ENCODE measurements at regions not wholly inside any gene's neighbourhood (a gene's known extent, or its start where the extent isn't known, plus 50 kb on each side); places are given as distances from the start of the nearest gene placed in this dataset.
A peak's percentile ranks its signal among the peaks of the same experiment; 100 is the strongest.
"Not testable (repeated sequence)": the region's sequence is repeated elsewhere in the genome, so short reads cannot be mapped to it uniquely, and the experiment has no call there.

DNA sequence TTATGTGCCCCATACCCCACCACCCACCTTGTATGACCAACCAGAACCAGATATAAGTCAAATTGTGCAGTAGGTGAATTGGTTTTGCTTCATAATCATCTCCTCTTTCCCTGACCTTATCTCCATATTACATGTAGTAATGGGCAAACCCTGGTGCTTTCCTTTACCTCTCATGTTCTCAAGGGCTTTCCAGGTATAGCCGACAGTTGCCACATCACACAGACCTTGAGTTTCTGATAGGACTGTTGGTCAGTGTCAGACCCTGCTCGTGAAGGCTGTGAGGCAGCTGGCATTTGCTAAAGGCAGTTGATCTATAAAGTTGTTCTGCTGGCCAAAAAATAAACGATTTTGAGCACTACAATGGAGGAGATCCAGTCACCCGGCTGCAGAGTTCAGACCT, 145.9 kb downstream of the ALX1 start:
- no peak for DNase-seq

DNA sequence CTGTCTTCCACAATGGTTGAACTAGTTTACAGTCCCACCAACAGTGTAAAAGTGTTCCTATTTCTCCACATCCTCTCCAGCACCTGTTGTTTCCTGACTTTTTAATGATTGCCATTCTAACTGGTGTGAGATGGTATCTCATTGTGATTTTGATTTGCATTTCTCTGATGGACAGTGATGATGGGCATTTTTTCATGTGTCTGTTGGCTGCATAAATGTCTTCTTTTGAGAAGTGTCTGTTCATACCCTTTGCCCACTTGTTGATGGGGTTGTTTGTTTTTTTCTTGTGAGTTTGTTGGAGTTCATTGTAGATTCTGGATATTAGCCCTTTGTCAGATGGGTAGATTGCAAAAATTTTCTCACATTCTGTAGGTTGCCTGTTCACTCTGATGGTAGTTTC, 153.1 kb downstream of the ALX1 start:
- not testable (repeated sequence) for DNase-seq

DNA sequence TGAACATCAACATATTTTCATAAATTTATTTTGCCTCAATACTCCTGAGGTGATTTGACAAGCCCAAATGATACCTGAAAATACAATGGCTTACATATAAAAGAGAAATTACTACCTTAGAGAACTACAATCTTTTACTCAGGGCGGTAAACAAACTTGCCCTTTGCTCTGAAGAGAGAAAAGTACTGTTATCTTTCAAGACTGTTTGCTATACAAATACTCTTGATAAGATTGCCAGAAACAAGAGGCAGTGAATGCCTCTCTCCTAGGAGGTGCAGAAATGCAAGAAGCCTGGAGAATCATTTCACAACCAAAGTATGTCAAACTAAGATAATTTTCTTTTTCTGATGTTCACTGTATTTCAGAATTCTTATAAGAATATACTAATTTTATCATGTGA, 160.3 kb downstream of the ALX1 start:
- DNase-seq, result no peak

DNA sequence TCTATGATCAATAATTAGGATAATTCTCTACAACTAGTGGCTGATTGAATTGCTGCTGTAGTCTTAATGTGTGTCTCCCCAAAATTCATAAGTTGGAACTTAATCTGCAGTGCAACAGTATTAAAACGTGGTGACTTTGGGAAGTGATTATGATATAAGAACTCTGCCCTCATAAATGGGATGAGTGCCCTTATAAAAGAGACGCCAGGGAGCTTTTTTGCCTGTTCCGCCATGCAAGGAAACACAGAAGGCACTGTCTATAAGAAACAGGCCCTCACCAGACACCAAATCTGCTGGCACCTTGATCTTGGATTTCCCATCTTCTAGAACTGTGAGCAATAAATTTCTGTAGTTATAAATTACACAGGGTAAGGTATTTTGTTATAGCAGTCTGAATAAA, 161.0 kb downstream of the ALX1 start:
- no peak for DNase-seq

DNA sequence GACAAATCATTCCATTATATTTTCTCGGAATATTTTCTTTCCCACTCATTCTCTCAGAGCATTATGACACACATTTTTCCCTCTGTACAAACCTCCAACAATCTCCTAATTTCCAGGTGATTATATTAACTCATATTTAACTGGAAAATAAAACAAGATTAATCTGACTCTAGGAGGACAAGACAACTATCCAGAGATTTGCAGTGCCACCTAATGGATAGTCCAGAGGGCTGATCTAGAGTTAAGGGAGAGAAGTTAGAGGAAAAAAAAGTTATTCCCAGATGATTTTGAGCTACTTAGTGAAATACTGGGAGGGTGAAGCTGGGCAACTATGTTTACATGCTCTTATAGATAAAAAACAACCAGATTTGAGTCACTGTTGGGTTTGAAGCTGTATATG, 161.7 kb downstream of the ALX1 start:
- DNase-seq, result peak; percentile 17

DNA sequence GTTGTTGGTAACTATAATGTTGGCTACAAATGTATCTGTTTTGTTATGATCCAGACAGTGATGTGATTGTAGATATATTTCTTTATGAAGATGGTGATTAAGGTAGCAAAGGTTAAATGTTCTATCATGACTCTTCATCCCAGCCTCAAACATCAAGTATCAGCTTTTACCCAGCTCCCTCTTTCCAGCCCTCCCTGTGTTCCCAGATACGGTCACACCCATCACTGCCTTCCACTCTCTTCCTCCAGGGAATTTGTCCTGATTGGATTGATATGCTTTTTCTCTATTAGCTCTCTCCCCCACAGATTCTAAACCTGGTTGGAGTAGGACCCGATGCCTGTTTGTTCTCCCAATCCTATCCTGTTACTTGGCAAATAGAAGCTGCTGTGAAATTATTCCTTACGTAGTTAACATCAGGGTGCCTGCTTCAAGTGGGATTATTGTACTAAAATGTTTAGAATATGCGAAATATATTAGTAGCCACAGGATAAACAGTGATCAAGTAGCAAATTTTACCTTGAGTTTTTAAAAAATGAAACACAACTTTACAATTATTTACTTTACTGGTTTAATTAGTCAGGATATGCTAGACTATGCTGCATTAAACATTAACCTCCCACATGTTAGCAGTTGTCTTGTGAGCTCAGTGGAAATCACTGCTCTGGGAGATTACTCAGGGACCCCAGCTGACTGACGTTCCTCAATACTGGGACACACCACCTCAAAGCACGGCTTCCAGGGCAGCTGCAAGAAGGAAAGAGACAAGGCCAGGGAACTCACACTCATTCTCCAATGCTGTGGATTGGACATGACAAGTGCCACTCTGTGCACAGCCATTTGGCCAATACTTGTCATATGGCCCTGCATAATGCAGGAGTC, 165.3 kb downstream of the ALX1 start:
- no peak for DNase-seq

DNA sequence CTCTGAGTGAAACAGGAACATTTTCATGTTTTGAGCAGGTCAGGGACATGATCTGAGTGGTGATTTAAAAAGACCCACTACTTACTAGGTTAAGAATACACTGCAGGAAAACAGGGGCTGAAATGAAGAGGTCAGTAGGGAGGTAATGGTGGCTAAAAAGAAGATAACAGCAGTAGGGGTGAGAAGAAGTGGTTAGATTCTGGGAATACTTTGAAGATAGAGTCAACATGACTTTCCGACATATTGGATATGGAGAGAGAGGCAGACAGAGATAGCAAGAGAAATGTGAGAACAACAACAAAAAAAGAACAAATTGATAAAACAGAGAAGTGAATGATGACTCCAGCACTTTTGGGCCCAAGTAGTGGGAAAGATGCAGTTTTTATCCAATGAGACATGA, 168.0 kb downstream of the ALX1 start:
- DNase-seq, result no peak

DNA sequence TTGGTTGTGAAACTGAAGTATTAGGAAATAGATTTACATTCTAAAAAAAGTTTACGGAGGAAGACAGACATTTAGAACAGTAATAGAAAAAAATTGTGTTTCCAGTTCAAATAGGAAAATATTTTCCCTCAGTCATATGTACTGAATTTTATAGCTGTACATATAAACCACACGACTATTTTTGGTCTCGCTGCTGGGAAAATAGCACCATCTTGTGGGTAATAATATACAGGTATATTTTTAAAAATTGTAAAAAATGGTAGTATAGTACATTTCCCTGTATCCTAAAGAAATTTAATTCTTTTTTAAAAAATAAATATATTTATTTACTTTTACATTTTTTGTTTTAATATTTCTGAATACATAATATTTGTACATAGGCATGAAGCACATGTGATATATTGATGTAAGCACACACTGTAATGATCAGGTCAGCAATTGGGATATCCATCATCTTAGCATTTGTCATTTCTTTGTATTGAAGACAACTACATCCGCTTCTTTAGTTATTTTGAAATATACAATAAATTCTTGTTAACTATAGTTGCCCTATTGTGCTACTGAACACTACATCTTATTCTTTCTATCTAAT, 168.6 kb downstream of the ALX1 start:
- no peak for DNase-seq

DNA sequence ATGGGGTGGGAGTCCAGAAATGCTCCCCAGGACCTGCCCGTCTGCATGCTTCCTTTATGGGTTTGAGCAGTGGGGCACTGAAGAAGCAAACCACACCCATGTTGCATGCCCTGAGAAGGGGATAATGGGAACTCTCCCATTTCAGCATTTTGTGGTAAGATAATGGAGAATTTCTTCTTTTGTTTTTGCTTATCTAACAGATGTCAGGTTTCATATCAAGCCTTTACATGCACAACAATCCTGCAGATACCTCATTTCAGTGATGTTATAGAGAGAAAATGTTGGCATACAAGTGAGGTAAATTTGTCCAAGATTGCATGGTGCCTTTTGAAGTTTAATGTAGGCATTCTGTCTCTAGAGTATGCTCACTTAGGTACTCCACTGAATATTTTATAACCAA, 177.0 kb downstream of the ALX1 start:
- no peak for DNase-seq

DNA sequence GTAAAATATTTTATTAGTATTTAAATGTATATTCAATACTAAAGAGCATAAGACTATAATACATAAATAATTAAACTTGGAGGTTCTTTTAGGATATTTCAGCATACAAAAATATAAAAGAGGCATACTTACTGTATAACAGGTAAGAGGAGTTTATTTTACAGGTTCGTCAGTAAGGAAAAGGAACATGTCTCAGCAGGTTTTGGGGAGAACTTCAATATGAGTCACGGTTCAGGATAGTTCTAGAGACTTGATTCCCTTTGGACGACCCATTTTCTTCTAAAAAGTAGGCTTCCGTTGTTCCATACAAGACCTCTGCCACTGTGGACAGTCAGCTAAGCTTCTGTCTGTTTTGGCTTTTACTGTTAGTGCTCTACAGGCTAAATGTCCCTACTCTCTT, 181.1 kb downstream of the ALX1 start:
- no peak for DNase-seq

DNA sequence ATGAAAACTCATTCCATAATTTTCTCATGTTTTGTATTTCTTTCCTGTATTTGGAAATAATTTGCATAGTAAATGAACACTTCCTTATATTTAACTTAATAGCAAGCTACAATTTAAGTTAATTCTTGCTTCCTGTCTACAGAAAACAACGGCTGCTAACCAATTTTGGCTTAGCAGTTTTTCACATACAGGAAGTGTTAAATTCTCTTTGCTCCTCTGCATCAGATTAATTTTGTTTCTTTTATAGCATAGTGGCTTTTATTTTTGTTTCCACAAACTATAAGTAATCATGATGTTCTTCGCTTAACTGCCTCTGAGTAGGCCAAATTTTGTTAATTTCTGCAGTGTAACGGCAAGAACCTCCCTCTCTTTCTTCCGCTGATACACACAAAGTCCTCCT, 182.9 kb downstream of the ALX1 start:
- no peak for DNase-seq

DNA sequence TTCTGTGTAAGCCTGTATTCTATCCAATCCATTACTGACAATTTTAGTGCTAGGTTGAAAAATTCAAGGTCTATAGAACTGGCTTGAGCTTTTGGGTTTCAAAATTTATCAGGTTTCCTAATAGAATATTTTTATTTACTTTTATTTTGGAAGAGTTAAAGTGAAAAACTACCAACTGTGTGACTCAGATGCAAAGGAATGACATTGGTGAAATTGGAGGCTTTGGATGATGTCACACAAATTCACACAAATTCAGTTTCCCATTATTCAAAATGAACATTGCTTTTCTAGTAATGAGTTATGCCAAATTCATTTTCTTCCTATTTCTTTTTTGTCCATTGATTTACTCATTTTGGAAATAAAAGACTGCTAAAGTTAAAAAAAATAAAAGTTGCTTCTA, 186.9 kb downstream of the ALX1 start:
- DNase-seq, result peak; percentile 61

DNA sequence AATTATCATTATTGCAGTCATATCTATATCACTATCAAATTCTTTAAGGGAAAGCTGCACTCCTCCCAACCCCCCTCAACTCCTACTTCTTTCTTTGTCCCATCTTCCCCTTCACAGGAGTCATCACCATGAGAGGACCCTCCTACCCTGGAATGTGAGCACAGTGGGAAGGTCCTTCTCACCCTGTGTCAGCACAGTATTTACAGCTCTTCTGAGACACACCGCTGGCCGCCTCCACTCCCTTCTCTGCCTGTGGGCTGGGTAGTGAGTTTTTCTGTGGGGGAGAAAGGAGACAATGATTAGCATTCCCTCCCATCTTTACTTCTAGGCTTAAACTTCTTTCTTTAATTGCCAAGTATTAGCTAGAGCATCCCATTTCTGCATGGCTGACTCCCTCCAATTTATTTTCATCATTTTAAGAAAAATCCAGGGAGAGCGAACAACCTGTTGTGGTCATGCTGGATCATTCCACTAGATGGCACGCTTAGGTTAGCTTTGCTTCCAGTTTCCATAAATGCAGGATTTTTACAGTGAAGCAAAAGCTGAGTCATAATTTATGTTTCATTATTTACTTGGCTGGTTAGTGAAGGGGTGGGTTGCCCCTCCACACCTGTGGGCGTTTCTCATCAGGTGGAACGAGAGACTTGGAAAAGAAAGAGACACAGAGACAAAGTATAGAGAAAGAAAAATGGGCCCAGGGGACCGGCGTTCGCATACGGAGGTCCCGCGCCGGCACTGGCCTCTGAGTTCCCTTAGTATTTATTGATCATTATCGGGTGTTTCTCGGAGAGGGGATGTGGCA, 188.5 kb downstream of the ALX1 start:
- peak; percentile 69 for DNase-seq

DNA sequence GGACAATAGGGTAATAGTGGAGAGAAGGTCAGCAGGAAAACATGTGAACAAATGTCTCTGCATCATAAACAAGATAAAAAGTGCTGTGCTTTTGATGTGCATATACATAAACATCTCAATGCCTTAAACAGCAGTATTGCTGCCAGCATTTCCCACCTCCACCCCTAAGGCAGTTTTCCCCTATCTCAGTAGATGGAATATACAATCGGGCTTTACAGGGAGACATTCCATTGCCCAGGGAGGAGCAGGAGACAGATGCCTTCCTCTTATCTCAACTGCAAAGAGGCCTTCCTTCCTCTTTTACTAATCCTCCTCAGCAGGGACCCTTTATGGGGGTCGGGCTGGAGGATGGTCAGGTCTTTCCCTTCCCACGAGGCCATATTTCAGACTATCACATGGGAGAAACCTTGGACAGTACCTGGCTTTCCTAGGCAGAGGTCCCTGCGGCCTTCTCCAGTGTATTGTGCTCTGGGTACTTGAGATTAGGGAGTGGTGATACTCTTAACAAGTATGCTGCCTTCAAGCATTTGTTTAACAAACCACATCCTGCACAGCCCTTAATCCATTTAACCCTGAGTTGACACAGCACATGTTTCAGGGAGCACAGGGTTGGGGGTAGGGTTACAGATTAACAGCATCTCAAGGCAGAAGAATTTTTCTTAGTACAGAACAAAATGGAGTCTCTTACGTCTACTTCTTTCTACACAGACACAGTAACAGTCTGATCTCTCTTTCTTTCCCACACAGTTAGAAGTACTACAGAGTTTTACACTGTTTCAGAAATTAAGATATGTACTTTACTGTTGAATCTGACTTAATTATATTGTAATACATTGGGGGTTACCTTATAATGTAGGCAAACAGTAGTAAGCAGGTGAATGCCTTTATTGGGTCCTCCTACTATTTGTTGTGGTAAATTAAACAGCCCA, 189.4 kb downstream of the ALX1 start:
- DNase-seq, result peak; percentile 78

DNA sequence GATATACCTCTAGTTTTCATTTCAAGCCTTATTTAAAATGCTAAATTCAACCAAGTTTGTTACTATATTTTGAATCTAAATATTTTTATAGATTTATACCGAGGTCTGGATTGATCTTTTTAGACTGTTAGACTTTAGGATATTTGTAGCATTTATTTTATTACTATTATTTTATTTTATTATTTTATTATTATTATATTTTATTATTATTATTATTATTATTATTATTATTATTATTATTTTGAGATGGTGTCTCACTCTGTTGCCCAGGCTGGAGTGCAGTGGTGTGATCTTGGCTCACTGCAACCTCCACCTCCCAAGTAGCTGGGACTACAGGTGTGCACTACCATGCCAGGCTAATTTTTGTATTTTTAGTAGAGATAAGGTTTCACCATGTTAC, 195.3 kb downstream of the ALX1 start:
- DNase-seq, result not testable (repeated sequence)

DNA sequence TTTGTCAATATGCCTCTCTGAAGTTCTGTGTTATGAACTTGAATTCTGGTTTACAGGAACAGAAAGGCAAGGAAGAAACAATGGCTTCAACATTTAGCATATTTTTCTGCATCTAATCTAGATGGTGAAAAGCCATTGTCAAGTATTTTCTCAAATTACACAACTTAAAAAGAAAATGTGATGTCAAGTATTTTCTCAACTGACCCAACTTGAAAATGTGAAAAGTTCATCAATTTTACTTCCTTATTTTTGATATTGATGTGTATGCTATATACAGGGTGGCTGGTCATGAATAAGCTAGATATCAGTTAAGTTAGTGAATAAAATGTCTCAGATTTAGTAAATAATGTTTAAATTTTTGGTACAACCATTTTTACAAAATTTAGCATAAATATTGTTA, 196.7 kb downstream of the ALX1 start:
- DNase-seq, result no peak

DNA sequence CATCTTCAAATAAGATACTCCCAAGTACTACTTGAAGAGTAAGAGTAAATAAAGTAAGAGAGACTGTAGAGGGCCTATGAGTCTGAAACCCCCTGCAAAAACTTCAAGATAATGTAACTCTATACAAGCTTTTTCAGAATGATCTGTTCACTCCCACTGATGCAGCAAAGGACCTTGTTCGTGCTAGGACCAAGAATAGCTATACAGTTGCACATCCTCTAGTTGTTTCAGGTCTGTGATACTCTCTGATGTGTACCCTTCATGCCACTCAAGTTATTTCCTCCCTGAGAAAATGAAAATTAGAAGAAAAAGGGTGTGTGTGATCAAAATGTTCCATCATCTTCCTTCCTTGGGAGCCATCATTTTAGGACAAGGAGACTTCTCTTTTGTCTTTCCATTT, 204.4 kb downstream of the ALX1 start:
- DNase-seq, result no peak

DNA sequence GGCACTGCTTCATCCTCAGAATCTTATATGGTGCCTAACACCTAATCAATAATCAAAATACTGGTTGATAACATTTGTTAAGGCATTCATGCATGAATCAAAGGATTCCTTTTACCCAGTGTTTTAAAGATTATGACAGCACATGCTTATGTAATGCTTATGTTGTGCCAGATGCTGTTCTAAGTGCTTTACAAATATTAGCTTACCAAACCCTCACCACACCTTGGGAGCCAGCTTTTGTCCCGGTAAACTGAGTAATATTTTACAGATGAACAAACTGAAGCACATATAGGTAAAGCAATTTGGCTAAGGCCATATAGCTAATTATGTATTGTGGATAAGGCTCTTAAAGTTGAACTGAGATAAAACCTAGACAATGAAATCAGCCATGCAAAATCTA, 209.2 kb downstream of the ALX1 start:
- DNase-seq, result no peak

DNA sequence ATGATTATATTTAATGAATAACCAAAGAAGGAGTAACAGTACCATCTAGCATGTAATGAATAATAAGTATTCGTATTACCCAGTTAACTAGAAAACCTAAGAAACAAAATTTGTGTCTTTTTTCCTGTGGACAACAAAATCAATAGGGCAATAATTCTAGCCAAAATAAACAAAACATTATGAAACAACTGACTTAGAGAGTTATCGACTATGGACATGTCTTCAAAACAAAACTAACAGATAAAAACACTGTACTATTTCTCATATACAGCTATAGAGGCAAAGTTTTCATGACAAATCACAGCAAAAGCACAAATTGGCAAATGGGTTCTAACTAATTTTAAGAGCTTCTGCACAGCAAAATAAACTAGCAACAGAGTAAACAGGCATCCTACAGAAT, 224.1 kb downstream of the ALX1 start:
- DNase-seq, result no peak

DNA sequence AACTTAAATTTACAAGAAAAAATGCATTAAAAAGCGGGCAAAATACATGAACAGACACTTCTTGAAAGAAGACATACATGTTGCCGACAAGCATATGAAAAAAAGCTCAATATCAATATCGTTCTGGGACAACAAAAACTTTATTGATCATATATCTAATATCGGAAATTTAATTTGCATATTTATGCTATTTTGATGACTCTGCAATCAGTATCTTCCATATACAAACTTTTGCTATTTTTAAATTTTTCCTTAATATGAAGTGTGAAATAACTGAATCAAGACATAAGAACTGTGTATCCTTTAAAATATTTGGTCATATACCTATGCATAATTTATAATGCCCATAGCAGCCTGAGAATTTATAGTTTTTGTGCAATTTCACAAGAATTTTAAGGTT, 224.6 kb downstream of the ALX1 start:
- no peak for DNase-seq

DNA sequence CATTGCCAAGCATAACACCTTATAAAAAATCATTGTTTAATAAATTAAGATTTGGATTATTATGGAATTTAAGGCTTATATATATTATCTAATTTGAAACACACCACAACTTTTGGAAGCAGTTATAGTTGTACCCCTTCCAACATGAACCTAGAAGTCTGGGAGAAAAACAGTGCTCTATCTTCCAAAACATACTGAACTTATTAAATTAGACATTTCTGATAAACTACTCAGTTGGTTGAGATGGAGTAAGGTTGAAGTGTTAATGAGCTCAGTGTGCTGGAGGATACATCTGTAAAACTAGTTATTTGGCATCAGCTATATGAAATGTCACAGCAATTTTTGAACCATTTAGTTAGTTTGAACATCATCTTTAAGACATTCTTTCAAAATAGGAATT, 227.4 kb downstream of the ALX1 start:
- DNase-seq, result no peak

DNA sequence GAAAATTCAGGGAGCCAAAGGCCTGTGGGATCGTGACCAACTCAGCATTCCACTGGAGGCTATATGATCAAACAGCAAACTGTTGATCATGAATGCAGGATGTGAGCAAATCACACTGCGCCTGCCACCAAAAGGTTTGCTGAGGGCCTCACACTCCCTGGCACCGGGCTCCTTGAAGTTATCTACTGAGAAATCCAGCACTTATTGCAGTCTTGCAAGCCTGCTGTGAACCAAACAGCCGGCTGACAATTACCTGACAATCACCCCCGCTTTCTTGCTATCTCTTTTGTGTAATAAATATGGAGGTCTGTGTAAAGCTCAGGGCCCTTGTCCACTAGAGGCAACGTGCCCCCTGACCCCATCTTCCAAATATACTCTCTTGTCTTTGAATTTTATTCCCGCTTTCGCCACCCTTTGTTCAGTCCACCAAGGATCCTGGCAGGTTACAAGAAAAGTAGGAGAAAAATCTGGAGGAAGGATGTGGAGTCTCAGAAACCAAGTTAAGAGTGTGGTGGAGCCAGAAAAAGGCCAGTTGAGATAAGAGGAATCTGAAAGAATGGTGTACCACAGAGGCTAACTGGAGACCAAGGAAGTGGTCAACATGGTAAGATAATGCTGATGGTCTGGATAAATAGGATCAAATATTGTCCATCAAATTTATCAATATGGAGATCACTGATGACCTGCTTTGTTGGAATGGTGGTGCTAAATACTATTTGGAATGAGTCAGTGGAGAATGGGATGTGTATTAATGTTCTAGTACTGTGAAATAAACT, 229.2 kb downstream of the ALX1 start:
- no peak for DNase-seq
